ENCODE measurements at regions not wholly inside any gene's neighbourhood (a gene's known extent, or its start where the extent isn't known, plus 50 kb on each side); places are given as distances from the start of the nearest gene placed in this dataset.
"Not testable (repeated sequence)": the region's sequence is repeated elsewhere in the genome, so short reads cannot be mapped to it uniquely, and the experiment has no call there.

- Mint-ChIP-seq H3K9me3 (ENCODE audit: low read depth) (no peaks in the 10 kb centered on the region), H3K27me3 (no peaks in the 10 kb centered on the region), H3K27ac (no peak overlapping the region), H3K4me3 (ENCODE audit: low read depth) (no peak overlapping the region), H3K4me1 (ENCODE audit: low read depth) (no peaks in the 10 kb centered on the region), H3K36me3 (ENCODE audit: insufficient read depth) (no peaks in the 10 kb centered on the region)
- no peak for TF ChIP-seq CTCF (IDR thresholded peaks at IDR 0.05; ENCODE audit: unreplicated experiment)
- DNase-seq (ENCODE audit: low spot score, unreplicated experiment) = no peak
These were observed 1823.9 kb downstream of the PLA2G4A start for GRCh38 chr1:188652678-188653077.

GRCh38 chr1:188655966-188656365 is 1821.7 kb downstream of the BRINP3 start:
- not testable (repeated sequence) for H3K36me3 Mint-ChIP-seq (ENCODE audit: insufficient read depth); H3K4me3 Mint-ChIP-seq (ENCODE audit: low read depth); H3K4me1 Mint-ChIP-seq (ENCODE audit: low read depth); H3K27me3 Mint-ChIP-seq; DNase-seq (ENCODE audit: low spot score, unreplicated experiment); H3K27ac Mint-ChIP-seq; H3K9me3 Mint-ChIP-seq (ENCODE audit: low read depth)

- H3K4me1 Mint-ChIP-seq (ENCODE audit: low read depth) = no peaks in the 10 kb centered on the region
- H3K27me3 Mint-ChIP-seq = no peaks in the 10 kb centered on the region
- H3K36me3 Mint-ChIP-seq (ENCODE audit: insufficient read depth) = no peaks in the 10 kb centered on the region
- no peak overlapping the region for H3K4me3 Mint-ChIP-seq (ENCODE audit: low read depth)
- no peak for DNase-seq (ENCODE audit: low spot score, unreplicated experiment)
- no peaks in the 10 kb centered on the region for H3K9me3 Mint-ChIP-seq (ENCODE audit: low read depth)
- no peak overlapping the region for H3K27ac Mint-ChIP-seq
- TF ChIP-seq CTCF (IDR thresholded peaks at IDR 0.05; ENCODE audit: unreplicated experiment) = no peak
These were observed 1817.1 kb downstream of the BRINP3 start for GRCh38 chr1:188660572-188660971.

GRCh38 chr1:188665477-188665876 is 1812.2 kb downstream of the BRINP3 start:
- H3K27me3 Mint-ChIP-seq = no peaks in the 10 kb centered on the region
- H3K27ac Mint-ChIP-seq = no peak overlapping the region
- H3K9me3 Mint-ChIP-seq (ENCODE audit: low read depth) = no peaks in the 10 kb centered on the region
- no peak overlapping the region for H3K4me3 Mint-ChIP-seq (ENCODE audit: low read depth)
- no peaks in the 10 kb centered on the region for H3K4me1 Mint-ChIP-seq (ENCODE audit: low read depth)
- H3K36me3 Mint-ChIP-seq (ENCODE audit: insufficient read depth) = no peaks in the 10 kb centered on the region
- DNase-seq (ENCODE audit: low spot score, unreplicated experiment) = no peak
- no peak for TF ChIP-seq CTCF (IDR thresholded peaks at IDR 0.05; ENCODE audit: unreplicated experiment)

GRCh38 chr1:188668083-188668482 is 1809.6 kb downstream of the BRINP3 start:
- no peak for TF ChIP-seq CTCF (IDR thresholded peaks at IDR 0.05; ENCODE audit: unreplicated experiment)
- H3K4me3 Mint-ChIP-seq (ENCODE audit: low read depth) = no peak overlapping the region
- H3K9me3 Mint-ChIP-seq (ENCODE audit: low read depth) = no peaks in the 10 kb centered on the region
- H3K27me3 Mint-ChIP-seq = no peaks in the 10 kb centered on the region
- no peaks in the 10 kb centered on the region for H3K36me3 Mint-ChIP-seq (ENCODE audit: insufficient read depth)
- DNase-seq (ENCODE audit: low spot score, unreplicated experiment) = no peak
- no peaks in the 10 kb centered on the region for H3K4me1 Mint-ChIP-seq (ENCODE audit: low read depth)
- no peak overlapping the region for H3K27ac Mint-ChIP-seq

GRCh38 chr1:188669728-188670382 is 1807.8 kb downstream of the BRINP3 start:
- TF ChIP-seq CTCF (IDR thresholded peaks at IDR 0.05; ENCODE audit: unreplicated experiment) = no peak
- H3K4me3 Mint-ChIP-seq (ENCODE audit: low read depth) = no peak overlapping the region
- DNase-seq (ENCODE audit: low spot score, unreplicated experiment) = no peak
- no peak overlapping the region for H3K27ac Mint-ChIP-seq
- H3K9me3 Mint-ChIP-seq (ENCODE audit: low read depth) = no peaks in the 10 kb centered on the region
- no peaks in the 10 kb centered on the region for H3K36me3 Mint-ChIP-seq (ENCODE audit: insufficient read depth)
- H3K4me1 Mint-ChIP-seq (ENCODE audit: low read depth) = no peaks in the 10 kb centered on the region
- H3K27me3 Mint-ChIP-seq = no peaks in the 10 kb centered on the region

Measured in progenitor cell of endocrine pancreas (in vitro differentiated cells).